ENCODE measurements at regions not wholly inside any gene's neighbourhood (a gene's known extent, or its start where the extent isn't known, plus 50 kb on each side); places are given as distances from the start of the nearest gene placed in this dataset.

- no peak for TF ChIP-seq CTCF (IDR thresholded peaks at IDR 0.05)
- TF ChIP-seq EZH2 (IDR thresholded peaks at IDR 0.05; ENCODE audit: borderline replicate concordance, insufficient read depth, low read depth, low read length, poor library complexity, severe bottlenecking), result no peak
Measured at GRCh38 chr3:38878646-38879045, 62.6 kb upstream of the SCN10A start.

Measured in B cell (primary cell).